AG04449 (cell line): ENCODE measurements at regions not wholly inside any gene's neighbourhood (a gene's known extent, or its start where the extent isn't known, plus 50 kb on each side); places are given as distances from the start of the nearest gene placed in this dataset.
"Not testable (repeated sequence)": the region's sequence is repeated elsewhere in the genome, so short reads cannot be mapped to it uniquely, and the experiment has no call there.

Source experiments
- CTCF ChIA-PET: fragments of 350-600 bp; formaldehyde crosslinking; extraction: SDS; loops from one replicate; lab custom pipeline; 2021; ENCODE audit warnings: antibody characterized with exemption; lab: Yijun Ruan, JAX
- POLR2A ChIA-PET: fragments of 400-600, 350-600 bp; formaldehyde crosslinking; extraction: SDS; loops from one replicate; lab custom pipeline; 2020; ENCODE audit warnings: antibody characterized with exemption, inconsistent platforms; lab: Yijun Ruan, JAX
- DNase-seq: peaks from one replicate; pipeline ENCODE4 v3.0.0-alpha.2; 2010; ENCODE audit warnings: low read depth, low spot score
- H3K4me3 ChIP-seq: 2 replicates; pipeline ENCODE4 v1.5.1; 2011; ENCODE audit warnings: low read depth, mild to moderate bottlenecking, control low read depth, low read length
- TF ChIP-seq, protein P1 (sequence below): IDR thresholded peaks from one replicate; pipeline ENCODE4 v1.5.1; 2011; ENCODE audit warnings: mild to moderate bottlenecking, moderate library complexity, low read length, control low read depth, inconsistent platforms; ENCODE audit not compliant: insufficient read depth; ENCODE audit errors: missing control alignments

DNA sequence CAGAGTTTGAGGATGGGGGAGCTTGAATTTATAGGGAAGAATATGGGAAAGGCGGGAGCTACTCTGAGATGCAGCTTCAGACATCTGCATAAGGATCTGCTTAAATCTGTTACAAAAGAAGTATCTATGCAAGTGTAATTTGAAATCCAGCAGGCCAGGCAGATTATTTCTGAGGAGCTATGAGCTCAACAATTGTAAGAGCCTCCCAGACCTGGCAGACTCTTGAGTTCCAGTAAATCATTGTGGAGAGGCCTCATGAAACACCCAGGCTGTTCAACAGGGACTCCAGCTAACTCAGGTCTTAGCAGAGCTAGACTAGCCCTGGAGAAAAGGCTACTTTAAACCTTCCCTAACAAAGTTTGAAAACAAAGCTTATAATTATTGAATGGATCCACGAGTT, 647.5 kb upstream of the CHRM3 start:
- POLR2A ChIA-PET: no interaction called here
- DNase-seq: peak; percentile 7
- H3K4me3 ChIP-seq: no peak overlapping the region
- TF ChIP-seq, protein P1, sequence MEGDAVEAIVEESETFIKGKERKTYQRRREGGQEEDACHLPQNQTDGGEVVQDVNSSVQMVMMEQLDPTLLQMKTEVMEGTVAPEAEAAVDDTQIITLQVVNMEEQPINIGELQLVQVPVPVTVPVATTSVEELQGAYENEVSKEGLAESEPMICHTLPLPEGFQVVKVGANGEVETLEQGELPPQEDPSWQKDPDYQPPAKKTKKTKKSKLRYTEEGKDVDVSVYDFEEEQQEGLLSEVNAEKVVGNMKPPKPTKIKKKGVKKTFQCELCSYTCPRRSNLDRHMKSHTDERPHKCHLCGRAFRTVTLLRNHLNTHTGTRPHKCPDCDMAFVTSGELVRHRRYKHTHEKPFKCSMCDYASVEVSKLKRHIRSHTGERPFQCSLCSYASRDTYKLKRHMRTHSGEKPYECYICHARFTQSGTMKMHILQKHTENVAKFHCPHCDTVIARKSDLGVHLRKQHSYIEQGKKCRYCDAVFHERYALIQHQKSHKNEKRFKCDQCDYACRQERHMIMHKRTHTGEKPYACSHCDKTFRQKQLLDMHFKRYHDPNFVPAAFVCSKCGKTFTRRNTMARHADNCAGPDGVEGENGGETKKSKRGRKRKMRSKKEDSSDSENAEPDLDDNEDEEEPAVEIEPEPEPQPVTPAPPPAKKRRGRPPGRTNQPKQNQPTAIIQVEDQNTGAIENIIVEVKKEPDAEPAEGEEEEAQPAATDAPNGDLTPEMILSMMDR: no peak
- CTCF ChIA-PET: no interaction called here

DNA sequence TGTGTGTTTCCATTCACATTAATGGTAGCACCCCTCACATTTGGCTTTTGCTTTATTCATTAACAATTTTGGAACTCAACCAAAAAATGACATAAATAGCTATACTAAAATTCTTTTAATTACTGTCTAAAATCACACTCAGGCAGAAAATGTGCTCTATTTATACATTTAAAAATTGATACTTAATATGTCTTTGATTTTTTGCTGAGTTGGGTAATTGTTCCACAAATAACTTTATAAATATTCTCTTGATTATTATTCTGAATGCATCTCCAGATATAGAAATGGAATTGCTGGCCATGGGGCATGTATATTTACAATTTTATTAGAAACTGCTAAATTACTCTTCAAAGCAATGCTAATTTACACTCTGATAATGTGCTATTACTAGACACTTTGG, 658.7 kb upstream of the CHRM3 start:
- H3K4me3 ChIP-seq: no peak overlapping the region
- no peak for DNase-seq
- POLR2A ChIA-PET: no interaction called here
- CTCF ChIA-PET: no interaction called here
- TF ChIP-seq, protein P1: no peak

DNA sequence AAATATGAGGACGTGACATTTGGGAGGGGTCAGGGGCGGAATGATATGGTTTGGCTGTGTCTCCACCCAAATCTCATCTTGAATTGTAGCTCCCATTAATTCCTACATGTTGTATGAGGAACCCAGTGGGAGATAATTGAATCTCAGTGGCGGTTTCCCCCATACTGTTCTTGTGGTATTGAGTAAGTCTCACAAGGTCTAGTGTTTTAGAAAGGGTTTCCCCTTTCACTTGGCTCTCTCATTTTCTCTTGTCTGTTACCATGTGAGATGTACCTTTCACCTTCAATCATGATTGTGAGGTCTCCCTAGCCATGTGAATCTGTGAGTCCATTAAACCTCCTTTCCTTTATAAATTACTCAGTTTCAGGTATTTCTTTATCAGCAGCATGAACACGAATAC, 663.6 kb upstream of the CHRM3 start:
- POLR2A ChIA-PET: no interaction called here
- CTCF ChIA-PET: no interaction called here
- DNase-seq: no peak
- TF ChIP-seq, protein P1: no peak
- H3K4me3 ChIP-seq: no peak overlapping the region

DNA sequence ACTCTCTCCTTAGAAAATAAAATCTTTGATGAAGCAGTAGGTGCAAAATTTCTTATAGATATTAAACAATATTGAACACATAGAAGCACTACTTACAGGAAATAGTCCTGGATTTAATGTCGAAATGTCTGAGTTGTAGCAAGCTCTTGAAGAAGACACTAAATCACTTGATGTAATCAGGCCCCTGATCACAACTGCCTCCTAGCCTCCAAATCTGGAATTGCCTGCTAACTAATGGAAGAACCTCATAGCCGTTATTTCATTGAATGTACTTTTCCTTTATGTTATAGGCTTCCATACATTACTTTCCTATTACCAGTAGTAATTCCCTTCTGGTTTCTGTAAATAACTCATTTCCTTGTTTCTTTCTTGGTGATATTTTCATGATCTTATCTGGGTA, 675.7 kb upstream of the CHRM3 start:
- ChIA-PET CTCF (no interaction called here), POLR2A (no interaction called here)
- DNase-seq: no peak
- no peak overlapping the region for H3K4me3 ChIP-seq
- TF ChIP-seq, protein P1: no peak

DNA sequence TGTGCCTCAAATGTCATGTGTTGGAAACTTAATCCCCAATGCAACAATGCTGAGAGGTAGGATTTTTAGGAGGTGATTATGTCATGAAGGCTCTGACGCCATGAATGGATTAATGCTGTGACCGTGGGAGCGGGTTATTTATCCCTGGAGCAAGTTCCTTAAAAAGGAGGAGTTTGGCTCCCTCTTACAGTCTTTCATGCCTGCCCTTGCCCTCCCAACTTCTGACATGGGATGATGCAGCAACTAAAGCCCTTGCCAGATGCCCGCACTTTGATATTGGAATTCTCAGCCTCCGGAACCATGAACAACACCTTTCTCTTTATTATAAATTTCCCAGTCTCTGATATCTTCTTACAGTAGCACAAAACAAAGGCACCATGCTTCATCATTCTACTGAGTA, 685.3 kb upstream of the CHRM3 start:
- CTCF ChIA-PET: interaction anchor here (0.6 kb wide), 1 partner anchor 21 kb away, joined by 3 read pairs; no protein-coding TSS in a partner anchor
- no peak overlapping the region for H3K4me3 ChIP-seq
- POLR2A ChIA-PET: no interaction called here
- no peak for DNase-seq
- TF ChIP-seq, protein P1: no peak

DNA sequence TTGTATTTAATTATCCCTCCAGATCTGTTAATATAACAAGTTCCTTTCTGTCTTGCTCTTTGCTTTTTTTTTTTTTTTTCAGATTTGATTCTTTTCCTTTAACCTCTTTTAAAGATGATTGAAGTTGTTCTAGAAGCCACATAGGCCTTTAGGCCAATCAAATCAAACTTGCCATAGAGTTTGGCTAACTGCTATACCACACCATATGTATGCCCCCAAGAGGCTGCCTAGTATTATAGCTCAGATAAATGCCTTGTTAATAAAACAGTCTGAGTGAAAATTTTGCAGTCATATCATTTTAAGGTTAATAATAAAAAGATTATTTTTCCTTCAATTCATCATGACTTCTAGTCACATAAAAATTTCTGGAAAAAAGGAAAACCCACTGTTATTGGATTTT, 696.0 kb upstream of the CHRM3 start:
- TF ChIP-seq, protein P1: no peak
- POLR2A ChIA-PET: no interaction called here
- DNase-seq: peak; percentile 3
- no peak overlapping the region for H3K4me3 ChIP-seq
- CTCF ChIA-PET: interaction anchor here (0.8 to 1.5 kb wide), 2 partner anchors 438 to 457 kb away, joined by 3 read pairs; no protein-coding TSS in a partner anchor

DNA sequence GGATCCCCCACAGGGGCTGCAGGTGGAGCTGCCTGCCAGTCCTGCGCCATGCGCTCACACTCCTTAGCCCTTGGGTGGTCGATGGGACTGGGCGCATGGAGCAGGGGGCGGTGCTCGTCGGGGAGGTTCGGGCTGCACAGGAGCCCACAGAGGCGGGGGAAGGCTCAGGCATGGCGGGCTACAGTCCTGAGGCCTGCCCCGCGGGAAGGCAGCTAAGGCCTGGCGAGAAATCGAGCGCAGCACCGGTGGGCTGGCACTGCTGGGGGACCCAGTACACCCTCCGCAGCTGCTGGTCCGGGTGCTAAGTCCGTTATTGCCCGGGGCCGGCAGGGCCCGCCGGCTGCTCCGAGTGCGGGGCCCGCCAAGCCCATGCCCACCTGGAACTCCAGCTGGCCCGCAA, 701.8 kb upstream of the CHRM3 start:
- H3K4me3 ChIP-seq, CTCF ChIA-PET, POLR2A ChIA-PET, DNase-seq: not testable (repeated sequence)
